Vagina (tissue), 2 donors: ENCODE measurements at regions not wholly inside any gene's neighbourhood (a gene's known extent, or its start where the extent isn't known, plus 50 kb on each side); places are given as distances from the start of the nearest gene placed in this dataset.

Experiments
- CTCF ChIP-seq, 3 experiments: fragments of 450-650 bp in 2 of 3; fragments of 200-600 bp in 1 of 3; sonication (generic) in 1 of 3; IDR thresholded peaks; one replicate each; pipeline ENCODE4 v1.5.1; 2017 to 2019; ENCODE audit warnings: antibody characterized with exemption in 3 of 3, mild to moderate bottlenecking in 2 of 3, moderate library complexity in 2 of 3
- POLR2A ChIP-seq, 2 donors: fragments of 450-650 bp; IDR thresholded peaks; one replicate each; pipeline ENCODE4 v1.6.1; 2017; ENCODE audit warnings: antibody characterized with exemption in 2 of 2, mild to moderate bottlenecking in 2 of 2, moderate library complexity in 2 of 2
- POLR2AphosphoS5 ChIP-seq, 2 donors: sonication (generic); formaldehyde crosslinking; IDR thresholded peaks; one replicate each; pipeline ENCODE4 v1.9.0; 2017; ENCODE audit warnings: antibody characterized with exemption in 2 of 2, mild to moderate bottlenecking in 2 of 2, low read depth in 1 of 2; ENCODE audit not compliant: insufficient read depth in 1 of 2

GRCh38 chr19:23823952-23824389 is 65.3 kb upstream of the ZNF681 start:
- TF ChIP-seq POLR2A (IDR thresholded peaks at IDR 0.05) = no peak
- no peak for TF ChIP-seq CTCF (IDR thresholded peaks at IDR 0.05)
- TF ChIP-seq POLR2AphosphoS5 (IDR thresholded peaks at IDR 0.05; ENCODE audit: insufficient read depth in 1 of 2, low read depth in 1 of 2) = no peak
